ENCODE measurements at regions not wholly inside any gene's neighbourhood (a gene's known extent, or its start where the extent isn't known, plus 50 kb on each side); places are given as distances from the start of the nearest gene placed in this dataset.
"Not testable (repeated sequence)": the region's sequence is repeated elsewhere in the genome, so short reads cannot be mapped to it uniquely, and the experiment has no call there.

DNA sequence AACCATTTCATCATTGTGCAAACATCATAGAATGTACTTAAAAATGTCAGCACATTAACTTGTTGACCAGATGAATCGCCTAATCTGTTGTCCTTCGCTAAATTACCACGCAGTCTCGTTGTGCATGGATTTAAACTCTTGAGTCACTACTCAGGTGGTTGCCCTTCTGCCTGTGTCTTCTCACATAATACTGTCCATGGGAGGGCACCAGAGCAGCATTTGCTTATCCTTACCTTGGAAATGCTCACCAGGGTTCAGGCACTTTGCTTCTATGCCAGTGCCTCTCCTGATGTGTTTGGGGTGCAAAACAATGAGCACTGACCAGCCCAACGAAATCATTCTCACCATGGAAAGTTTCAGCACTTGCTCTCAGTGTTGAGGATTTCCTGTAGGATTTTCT lies 559.9 kb downstream of the RWDD3 start:
- Histone ChIP-seq H3K36me3 (ENCODE audit: control insufficient read depth in 1 of 2, insufficient read depth in 2 of 2, low read length in 1 of 2) (no peaks in the 10 kb centered on the region), H3K27me3 (ENCODE audit: control insufficient read depth in 1 of 2, insufficient read depth in 2 of 2, low read length in 1 of 2) (no peaks in the 10 kb centered on the region), H3K9me3 (ENCODE audit: control insufficient read depth, low read length) (peaks cover 5% of the 10 kb centered on the region), H3K4me3 (ENCODE audit: low read length in 2 of 2) (no peak overlapping the region), H3K4me1 (ENCODE audit: control insufficient read depth in 1 of 2, insufficient read depth in 2 of 2, low read length in 2 of 2) (no peaks in the 10 kb centered on the region), H3K27ac (ENCODE audit: low read depth in 1 of 2, low read length in 2 of 2) (no peak overlapping the region)
- ATAC-seq (ENCODE audit: low FRiP score) (no peak), DNase-seq (no peak)
- 44 to 51% methylated on average over 5 of the region's 5 CpGs for WGBS, 2 donors
- intact Hi-C loops (cut with DNase I), result no loop called here

GRCh38 chr1:95797761-95798160 lies 563.8 kb downstream of the RWDD3 start:
- WGBS, 2 donors, result 78 to 80% methylated on average over 2 of the region's 2 CpGs

GRCh38 chr1:95806171-95806570 lies 572.2 kb downstream of the RWDD3 start:
- ATAC-seq (ENCODE audit: low FRiP score) (no peak), DNase-seq (no peak)
- intact Hi-C loops (cut with DNase I), result no loop called here
- Histone ChIP-seq H3K27me3 (ENCODE audit: control insufficient read depth in 1 of 2, insufficient read depth in 2 of 2, low read length in 1 of 2) (no peaks in the 10 kb centered on the region), H3K27ac (ENCODE audit: low read depth in 1 of 2, low read length in 2 of 2) (no peak overlapping the region), H3K36me3 (ENCODE audit: control insufficient read depth in 1 of 2, insufficient read depth in 2 of 2, low read length in 1 of 2) (no peaks in the 10 kb centered on the region), H3K9me3 (ENCODE audit: control insufficient read depth, low read length) (no peaks in the 10 kb centered on the region), H3K4me3 (ENCODE audit: low read length in 2 of 2) (no peak overlapping the region), H3K4me1 (ENCODE audit: control insufficient read depth in 1 of 2, insufficient read depth in 2 of 2, low read length in 2 of 2) (no peaks in the 10 kb centered on the region)

More at GRCh38 chr1:95797761-95798160, 563.8 kb downstream of the RWDD3 start:
- DNase-seq; H3K4me3 ChIP-seq (ENCODE audit: low read length in 2 of 2); H3K9me3 ChIP-seq (ENCODE audit: control insufficient read depth, low read length); H3K27me3 ChIP-seq (ENCODE audit: control insufficient read depth in 1 of 2, insufficient read depth in 2 of 2, low read length in 1 of 2); intact Hi-C loops (cut with DNase I); ATAC-seq (ENCODE audit: low FRiP score); H3K4me1 ChIP-seq (ENCODE audit: control insufficient read depth in 1 of 2, insufficient read depth in 2 of 2, low read length in 2 of 2); H3K36me3 ChIP-seq (ENCODE audit: control insufficient read depth in 1 of 2, insufficient read depth in 2 of 2, low read length in 1 of 2); H3K27ac ChIP-seq (ENCODE audit: low read depth in 1 of 2, low read length in 2 of 2): not testable (repeated sequence)

GRCh38 chr1:95809391-95809790 lies 575.4 kb downstream of the RWDD3 start:
- DNase-seq, result no peak
- Histone ChIP-seq H3K9me3 (ENCODE audit: control insufficient read depth, low read length) (no peaks in the 10 kb centered on the region), H3K4me1 (ENCODE audit: control insufficient read depth in 1 of 2, insufficient read depth in 2 of 2, low read length in 2 of 2) (no peaks in the 10 kb centered on the region), H3K27ac (ENCODE audit: low read depth in 1 of 2, low read length in 2 of 2) (no peak overlapping the region), H3K4me3 (ENCODE audit: low read length in 2 of 2) (no peak overlapping the region), H3K27me3 (ENCODE audit: control insufficient read depth in 1 of 2, insufficient read depth in 2 of 2, low read length in 1 of 2) (no peaks in the 10 kb centered on the region), H3K36me3 (ENCODE audit: control insufficient read depth in 1 of 2, insufficient read depth in 2 of 2, low read length in 1 of 2) (no peaks in the 10 kb centered on the region)
- no peak for ATAC-seq (ENCODE audit: low FRiP score)
- 48 to 51% methylated on average over 1 of the region's 1 CpG for WGBS, 2 donors
- intact Hi-C loops (cut with DNase I), result no loop called here

DNA sequence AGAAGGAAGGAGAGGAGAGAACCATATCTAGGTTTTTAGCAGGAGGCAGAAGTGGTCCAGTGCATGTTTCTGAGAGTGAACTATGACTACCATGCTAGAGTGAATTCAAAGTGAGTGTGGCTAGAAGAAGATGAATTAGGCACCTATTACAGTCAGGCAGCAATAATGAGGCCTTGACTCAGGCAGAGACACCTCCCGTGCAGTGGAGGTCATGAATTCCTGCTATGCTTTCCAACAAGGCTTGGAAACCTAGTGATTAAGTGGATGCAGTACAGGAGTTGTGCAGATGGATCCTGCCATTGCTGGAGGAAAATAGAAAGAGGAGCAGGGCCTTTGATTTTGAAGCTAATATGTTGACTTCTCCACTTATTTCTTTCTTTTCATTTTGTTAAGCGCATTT lies 581.5 kb downstream of the RWDD3 start:
- Histone ChIP-seq H3K36me3 (ENCODE audit: control insufficient read depth in 1 of 2, insufficient read depth in 2 of 2, low read length in 1 of 2) (no peaks in the 10 kb centered on the region), H3K27ac (ENCODE audit: low read depth in 1 of 2, low read length in 2 of 2) (no peak overlapping the region), H3K4me3 (ENCODE audit: low read length in 2 of 2) (no peak overlapping the region), H3K27me3 (ENCODE audit: control insufficient read depth in 1 of 2, insufficient read depth in 2 of 2, low read length in 1 of 2) (no peaks in the 10 kb centered on the region), H3K4me1 (ENCODE audit: control insufficient read depth in 1 of 2, insufficient read depth in 2 of 2, low read length in 2 of 2) (no peaks in the 10 kb centered on the region), H3K9me3 (ENCODE audit: control insufficient read depth, low read length) (no peaks in the 10 kb centered on the region)
- DNase-seq (no peak), ATAC-seq (ENCODE audit: low FRiP score) (no peak)
- 64 to 80% methylated on average over 2 of the region's 2 CpGs for WGBS, 2 donors
- intact Hi-C loops (cut with DNase I), result no loop called here

GRCh38 chr1:95829556-95829955 lies 595.5 kb downstream of the RWDD3 start:
- no peaks in the 10 kb centered on the region for H3K27me3 ChIP-seq (ENCODE audit: control insufficient read depth in 1 of 2, insufficient read depth in 2 of 2, low read length in 1 of 2)
- DNase-seq (no peak), ATAC-seq (ENCODE audit: low FRiP score) (no peak)
- H3K4me3 ChIP-seq (ENCODE audit: low read length in 2 of 2), result no peak overlapping the region
- no peak overlapping the region for H3K27ac ChIP-seq (ENCODE audit: low read depth in 1 of 2, low read length in 2 of 2)
- no peaks in the 10 kb centered on the region for H3K36me3 ChIP-seq (ENCODE audit: control insufficient read depth in 1 of 2, insufficient read depth in 2 of 2, low read length in 1 of 2)
- H3K4me1 ChIP-seq (ENCODE audit: control insufficient read depth in 1 of 2, insufficient read depth in 2 of 2, low read length in 2 of 2), result no peaks in the 10 kb centered on the region
- 94 to 97% methylated on average over 1 of the region's 1 CpG for WGBS, 2 donors
- intact Hi-C loops (cut with DNase I), result no loop called here
- H3K9me3 ChIP-seq (ENCODE audit: control insufficient read depth, low read length), result no peaks in the 10 kb centered on the region

GRCh38 chr1:95832370-95832769 lies 598.4 kb downstream of the RWDD3 start:
- H3K36me3 ChIP-seq (ENCODE audit: control insufficient read depth in 1 of 2, insufficient read depth in 2 of 2, low read length in 1 of 2), result no peaks in the 10 kb centered on the region
- no peak for ATAC-seq (ENCODE audit: low FRiP score)
- no peak for DNase-seq
- H3K27ac ChIP-seq (ENCODE audit: low read depth in 1 of 2, low read length in 2 of 2), result no peak overlapping the region
- WGBS, 2 donors, result 28 to 32% methylated on average over 2 of the region's 2 CpGs
- H3K4me1 ChIP-seq (ENCODE audit: control insufficient read depth in 1 of 2, insufficient read depth in 2 of 2, low read length in 2 of 2), result no peaks in the 10 kb centered on the region
- no peaks in the 10 kb centered on the region for H3K27me3 ChIP-seq (ENCODE audit: control insufficient read depth in 1 of 2, insufficient read depth in 2 of 2, low read length in 1 of 2)
- intact Hi-C loops (cut with DNase I), result no loop called here
- no peak overlapping the region for H3K4me3 ChIP-seq (ENCODE audit: low read length in 2 of 2)
- H3K9me3 ChIP-seq (ENCODE audit: control insufficient read depth, low read length), result no peaks in the 10 kb centered on the region

DNA sequence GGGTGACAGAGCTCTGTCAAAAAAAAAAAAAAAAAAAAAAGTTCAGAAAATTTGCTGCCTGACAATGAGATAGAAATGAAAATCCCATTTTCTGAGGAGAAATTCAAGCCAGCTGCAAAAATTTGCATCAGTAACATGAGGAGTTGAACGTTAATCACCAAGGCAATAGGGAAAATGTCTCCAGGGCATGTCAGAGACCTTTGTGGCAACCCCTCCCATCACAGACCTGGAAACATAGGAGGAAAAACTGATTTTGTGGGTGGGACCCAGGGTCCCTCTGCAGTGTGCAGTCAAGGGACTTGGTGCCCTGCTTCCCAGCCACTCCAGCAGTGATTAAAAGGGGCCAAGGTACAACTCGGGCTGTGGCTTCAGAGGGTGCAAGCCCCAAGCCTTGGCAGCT lies 615.4 kb downstream of the RWDD3 start:
- ATAC-seq (ENCODE audit: low FRiP score), result no peak
- Histone ChIP-seq H3K9me3 (ENCODE audit: control insufficient read depth, low read length) (peaks cover 3% of the 10 kb centered on the region), H3K27ac (ENCODE audit: low read depth in 1 of 2, low read length in 2 of 2) (no peak overlapping the region), H3K4me1 (ENCODE audit: control insufficient read depth in 1 of 2, insufficient read depth in 2 of 2, low read length in 2 of 2) (no peaks in the 10 kb centered on the region), H3K4me3 (ENCODE audit: low read length in 2 of 2) (no peak overlapping the region), H3K36me3 (ENCODE audit: control insufficient read depth in 1 of 2, insufficient read depth in 2 of 2, low read length in 1 of 2) (no peaks in the 10 kb centered on the region), H3K27me3 (ENCODE audit: control insufficient read depth in 1 of 2, insufficient read depth in 2 of 2, low read length in 1 of 2) (no peaks in the 10 kb centered on the region)
- intact Hi-C loops (cut with DNase I), result no loop called here
- 78 to 83% methylated on average over 2 of the region's 2 CpGs for WGBS, 2 donors
- no peak for DNase-seq

GRCh38 chr1:95850165-95850649 lies 616.2 kb downstream of the RWDD3 start:
- intact Hi-C loops (cut with DNase I), result no loop called here

More at GRCh38 chr1:95850165-95850649, 616.2 kb downstream of the RWDD3 start:
- ATAC-seq (ENCODE audit: low FRiP score) (no peak), DNase-seq (no peak)
- Histone ChIP-seq H3K27me3 (ENCODE audit: control insufficient read depth in 1 of 2, insufficient read depth in 2 of 2, low read length in 1 of 2) (no peaks in the 10 kb centered on the region), H3K27ac (ENCODE audit: low read depth in 1 of 2, low read length in 2 of 2) (no peak overlapping the region), H3K4me1 (ENCODE audit: control insufficient read depth in 1 of 2, insufficient read depth in 2 of 2, low read length in 2 of 2) (no peaks in the 10 kb centered on the region), H3K36me3 (ENCODE audit: control insufficient read depth in 1 of 2, insufficient read depth in 2 of 2, low read length in 1 of 2) (no peaks in the 10 kb centered on the region), H3K4me3 (ENCODE audit: low read length in 2 of 2) (no peak overlapping the region), H3K9me3 (ENCODE audit: control insufficient read depth, low read length) (peaks cover 3% of the 10 kb centered on the region)
- 86 to 96% methylated on average over 1 of the region's 1 CpG for WGBS, 2 donors
